Thyroid gland (tissue), 4 donors: ENCODE measurements at regions not wholly inside any gene's neighbourhood (a gene's known extent, or its start where the extent isn't known, plus 50 kb on each side); places are given as distances from the start of the nearest gene placed in this dataset.

Experiments used
- CTCF ChIP-seq, 6 experiments: fragments of 200-600 bp in 3 of 6; fragments of 450-650 bp in 3 of 6; sonication (generic) in 3 of 6; IDR thresholded peaks; one replicate each; pipeline ENCODE4 v1.5.1; 2016 to 2019; ENCODE audit warnings: antibody characterized with exemption in 6 of 6, mild to moderate bottlenecking in 2 of 6, inconsistent platforms in 1 of 6, moderate library complexity in 1 of 6
- POLR2A ChIP-seq, 2 donors: fragments of 450-650 bp; IDR thresholded peaks; one replicate each; pipeline ENCODE4 v1.6.1; 2017; ENCODE audit warnings: antibody characterized with exemption in 2 of 2, mild to moderate bottlenecking in 2 of 2, moderate library complexity in 1 of 2

GRCh38 chr6:163663575-163663974 lies 249.1 kb downstream of the QKI start:
- TF ChIP-seq CTCF (IDR thresholded peaks at IDR 0.05) (no peak), POLR2A (IDR thresholded peaks at IDR 0.05) (no peak)
